ENCODE measurements at regions not wholly inside any gene's neighbourhood (a gene's known extent, or its start where the extent isn't known, plus 50 kb on each side); places are given as distances from the start of the nearest gene placed in this dataset.

DNA sequence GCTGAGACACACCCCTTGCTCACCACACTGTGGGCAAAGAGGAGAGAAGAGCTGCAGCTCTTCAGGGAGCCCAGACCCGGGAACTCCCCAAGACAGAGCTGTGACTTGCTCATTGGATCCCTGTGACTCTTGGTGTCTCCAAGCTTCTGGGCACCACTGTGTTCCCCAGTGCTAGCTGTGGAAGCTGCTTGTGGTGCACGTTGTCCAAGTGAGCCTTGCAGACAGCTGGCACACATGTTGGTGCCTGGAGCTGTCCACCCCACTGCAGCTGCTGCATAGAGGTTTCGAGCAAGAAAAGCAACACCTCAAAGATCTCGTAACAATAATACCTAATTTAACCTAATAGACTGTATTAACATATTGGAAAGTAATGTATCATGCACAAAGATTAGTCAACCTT, 1089.3 kb downstream of the PCDH18 start:
- 92% methylated on average over 4 of the region's 4 CpGs for WGBS, 2 donors
- Histone ChIP-seq H3K4me3 (no peak overlapping the region), H3K27me3 (no peaks in the 10 kb centered on the region), H3K4me1 (no peaks in the 10 kb centered on the region), H3K27ac (no peak overlapping the region), H3K36me3 (no peaks in the 10 kb centered on the region), H3K9me3 (no peaks in the 10 kb centered on the region)
- no peak for DNase-seq
- no peak for TF ChIP-seq POLR2A (IDR thresholded peaks at IDR 0.05)
- no peak for TF ChIP-seq EP300 (IDR thresholded peaks at IDR 0.05)
- TF ChIP-seq POLR2AphosphoS5 (IDR thresholded peaks at IDR 0.05) = no peak
- TF ChIP-seq, protein P1, sequence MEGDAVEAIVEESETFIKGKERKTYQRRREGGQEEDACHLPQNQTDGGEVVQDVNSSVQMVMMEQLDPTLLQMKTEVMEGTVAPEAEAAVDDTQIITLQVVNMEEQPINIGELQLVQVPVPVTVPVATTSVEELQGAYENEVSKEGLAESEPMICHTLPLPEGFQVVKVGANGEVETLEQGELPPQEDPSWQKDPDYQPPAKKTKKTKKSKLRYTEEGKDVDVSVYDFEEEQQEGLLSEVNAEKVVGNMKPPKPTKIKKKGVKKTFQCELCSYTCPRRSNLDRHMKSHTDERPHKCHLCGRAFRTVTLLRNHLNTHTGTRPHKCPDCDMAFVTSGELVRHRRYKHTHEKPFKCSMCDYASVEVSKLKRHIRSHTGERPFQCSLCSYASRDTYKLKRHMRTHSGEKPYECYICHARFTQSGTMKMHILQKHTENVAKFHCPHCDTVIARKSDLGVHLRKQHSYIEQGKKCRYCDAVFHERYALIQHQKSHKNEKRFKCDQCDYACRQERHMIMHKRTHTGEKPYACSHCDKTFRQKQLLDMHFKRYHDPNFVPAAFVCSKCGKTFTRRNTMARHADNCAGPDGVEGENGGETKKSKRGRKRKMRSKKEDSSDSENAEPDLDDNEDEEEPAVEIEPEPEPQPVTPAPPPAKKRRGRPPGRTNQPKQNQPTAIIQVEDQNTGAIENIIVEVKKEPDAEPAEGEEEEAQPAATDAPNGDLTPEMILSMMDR (IDR thresholded peaks at IDR 0.05) = no peak
- intact Hi-C loops (cut with DNase I) = no loop called here

DNA sequence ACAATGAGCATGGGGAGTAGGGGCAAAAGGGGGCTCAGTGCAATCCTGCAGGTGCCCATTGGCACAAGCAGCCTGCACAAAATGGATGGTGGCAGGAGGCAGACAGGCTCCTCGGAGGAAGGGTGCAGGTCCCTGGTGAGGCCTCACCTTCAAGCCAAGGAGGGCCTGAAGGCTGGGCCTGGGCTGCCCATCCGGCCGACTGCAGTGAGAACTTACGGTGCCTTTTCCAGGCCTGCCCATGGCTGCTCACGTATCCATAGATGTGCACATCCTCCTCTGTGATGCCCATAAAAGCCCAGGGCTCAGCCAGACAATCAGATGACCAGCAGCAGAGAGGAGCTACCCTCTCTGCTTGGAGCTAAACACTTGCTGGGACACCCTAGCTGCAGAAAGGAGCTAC, 1089.8 kb downstream of the PCDH18 start:
- 91 to 93% methylated on average over 5 of the region's 5 CpGs for WGBS, 2 donors
- intact Hi-C loops (cut with DNase I) = no loop called here
- H3K27ac ChIP-seq = no peak overlapping the region

DNA sequence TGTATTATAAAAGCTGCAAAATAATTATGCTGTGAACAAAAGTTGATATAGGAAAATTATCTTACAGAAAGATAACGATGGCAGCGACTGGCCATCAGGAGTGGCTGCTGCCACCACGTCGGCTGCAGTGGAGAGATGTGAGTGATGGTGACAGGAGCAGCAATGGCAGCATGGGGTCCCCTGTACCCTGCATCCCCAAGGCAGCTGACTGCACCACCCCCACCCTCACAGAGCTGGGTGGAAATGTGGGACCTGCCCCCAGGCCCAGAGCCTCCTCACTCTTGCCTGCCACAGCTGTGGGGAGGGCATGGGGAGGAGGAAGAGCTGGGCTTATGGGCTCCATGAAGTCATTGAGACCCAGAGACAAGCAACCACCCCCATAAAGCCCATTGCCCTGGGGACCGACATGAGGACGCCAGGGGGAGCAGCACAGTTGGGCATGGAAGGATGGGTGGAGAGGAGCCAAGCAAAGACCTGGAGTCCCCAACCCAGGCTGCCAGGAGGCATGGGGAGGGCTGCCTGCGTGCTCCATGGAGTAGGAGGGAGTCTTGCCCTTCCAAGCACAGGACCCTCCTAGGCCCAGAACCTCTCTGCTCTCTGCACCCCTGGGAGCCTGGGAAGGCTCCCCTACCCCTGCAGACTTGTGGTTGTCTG, 1090.5 kb downstream of the PCDH18 start:
- no peaks in the 10 kb centered on the region for H3K4me1 ChIP-seq
- no peak overlapping the region for H3K27ac ChIP-seq
- no peak for DNase-seq
- no peak for TF ChIP-seq EP300 (IDR thresholded peaks at IDR 0.05)
- TF ChIP-seq POLR2A (IDR thresholded peaks at IDR 0.05) = no peak
- TF ChIP-seq, protein P1 (IDR thresholded peaks at IDR 0.05) = no peak
- TF ChIP-seq POLR2AphosphoS5 (IDR thresholded peaks at IDR 0.05) = no peak
- no peak overlapping the region for H3K4me3 ChIP-seq
- no peaks in the 10 kb centered on the region for H3K27me3 ChIP-seq
- no peaks in the 10 kb centered on the region for H3K36me3 ChIP-seq
- intact Hi-C loops (cut with DNase I) = no loop called here
- WGBS, 2 donors = 94 to 96% methylated on average over 7 of the region's 7 CpGs
- H3K9me3 ChIP-seq = no peaks in the 10 kb centered on the region

More for the DNA sequence above, 1089.8 kb downstream of the PCDH18 start:
- no peaks in the 10 kb centered on the region for H3K27me3 ChIP-seq
- no peaks in the 10 kb centered on the region for H3K36me3 ChIP-seq
- no peaks in the 10 kb centered on the region for H3K4me1 ChIP-seq
- no peaks in the 10 kb centered on the region for H3K9me3 ChIP-seq
- no peak for DNase-seq
- no peak overlapping the region for H3K4me3 ChIP-seq
- TF ChIP-seq, protein P1 (IDR thresholded peaks at IDR 0.05) = no peak
- TF ChIP-seq POLR2AphosphoS5 (IDR thresholded peaks at IDR 0.05) (no peak), POLR2A (IDR thresholded peaks at IDR 0.05) (no peak), EP300 (IDR thresholded peaks at IDR 0.05) (no peak)

DNA sequence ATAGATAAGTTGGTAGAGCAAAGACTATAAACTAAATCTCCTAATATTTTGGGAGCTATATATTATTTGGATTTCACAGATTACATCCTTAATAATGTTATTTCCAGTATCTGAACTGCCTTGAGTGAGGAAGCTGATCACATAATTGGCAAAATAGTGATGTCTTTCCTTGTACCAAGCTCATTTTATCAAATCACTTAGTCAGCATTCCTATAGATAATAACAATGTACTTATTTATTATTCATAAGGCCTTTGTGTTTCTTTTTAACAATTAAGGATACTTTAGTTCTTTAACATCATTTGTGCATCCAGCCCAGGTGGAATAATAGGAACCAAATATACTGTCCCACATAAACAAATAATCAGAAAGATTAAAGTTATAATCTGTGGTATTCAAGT, 1093.6 kb downstream of the PCDH18 start:
- intact Hi-C loops (cut with DNase I) = no loop called here
- Histone ChIP-seq H3K36me3 (no peaks in the 10 kb centered on the region), H3K27ac (no peak overlapping the region), H3K9me3 (no peaks in the 10 kb centered on the region), H3K27me3 (no peaks in the 10 kb centered on the region), H3K4me1 (no peaks in the 10 kb centered on the region), H3K4me3 (no peak overlapping the region)
- no peak for TF ChIP-seq EP300 (IDR thresholded peaks at IDR 0.05)
- no peak for TF ChIP-seq POLR2AphosphoS5 (IDR thresholded peaks at IDR 0.05)
- TF ChIP-seq, protein P1 (IDR thresholded peaks at IDR 0.05) = no peak
- TF ChIP-seq POLR2A (IDR thresholded peaks at IDR 0.05) = no peak
- no peak for DNase-seq

DNA sequence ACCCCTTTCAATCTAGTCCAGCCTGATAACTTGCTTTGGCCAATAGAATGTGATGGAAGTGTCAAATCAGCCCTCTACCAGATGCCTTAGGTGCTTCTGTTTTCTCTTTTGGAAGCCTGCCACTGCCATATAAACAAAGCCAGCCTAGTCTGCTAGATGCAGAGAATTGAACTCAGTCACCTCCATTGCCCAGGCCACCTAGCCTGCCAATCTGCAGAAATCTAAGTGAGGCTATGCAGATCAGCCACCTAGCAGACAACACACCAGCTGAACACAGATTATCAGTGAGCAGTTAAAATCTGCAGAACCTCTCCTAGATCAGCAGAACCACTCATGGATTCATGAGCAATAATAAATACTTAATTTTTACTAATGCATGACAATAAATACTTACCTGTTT, 1108.2 kb downstream of the PCDH18 start:
- H3K27ac ChIP-seq = no peak overlapping the region
- H3K27me3 ChIP-seq = no peaks in the 10 kb centered on the region
- TF ChIP-seq EP300 (IDR thresholded peaks at IDR 0.05) (no peak), POLR2A (IDR thresholded peaks at IDR 0.05) (no peak), POLR2AphosphoS5 (IDR thresholded peaks at IDR 0.05) (no peak)
- TF ChIP-seq, protein P1 (IDR thresholded peaks at IDR 0.05) = no peak
- H3K4me1 ChIP-seq = peaks cover 0 to 4% (median 0%) of the 10 kb centered on the region in 4 donors
- no peaks in the 10 kb centered on the region for H3K36me3 ChIP-seq
- intact Hi-C loops (cut with DNase I) = no loop called here
- no peak for DNase-seq
- no peaks in the 10 kb centered on the region for H3K9me3 ChIP-seq
- no peak overlapping the region for H3K4me3 ChIP-seq
